DMS79 (cell line): ENCODE measurements at regions not wholly inside any gene's neighbourhood (a gene's known extent, or its start where the extent isn't known, plus 50 kb on each side); places are given as distances from the start of the nearest gene placed in this dataset.

ENCODE experiments used
- DNase-seq: peaks from one replicate; lab custom pipeline; 2025; lab: John Stamatoyannopoulos, UW

DNA sequence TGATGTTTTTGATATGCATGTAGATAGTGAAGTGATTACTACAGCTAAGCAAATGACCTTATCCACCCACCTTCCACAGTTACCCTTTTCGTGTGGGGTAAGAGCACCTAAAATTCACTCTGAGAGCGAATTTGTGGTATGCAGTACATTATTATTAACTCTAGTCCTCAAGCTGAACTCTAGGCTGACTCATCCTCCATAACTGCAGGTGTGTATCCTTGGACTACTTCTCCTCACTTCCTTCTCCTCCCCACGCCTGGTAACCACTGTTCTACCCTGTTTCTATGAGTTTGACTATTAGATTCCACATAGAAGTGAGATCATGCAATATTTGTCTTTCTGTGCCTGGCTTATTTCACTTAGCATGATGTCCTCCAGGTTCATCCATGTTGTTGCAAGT, 484.6 kb downstream of the GATA3 start:
- no peak for DNase-seq

DNA sequence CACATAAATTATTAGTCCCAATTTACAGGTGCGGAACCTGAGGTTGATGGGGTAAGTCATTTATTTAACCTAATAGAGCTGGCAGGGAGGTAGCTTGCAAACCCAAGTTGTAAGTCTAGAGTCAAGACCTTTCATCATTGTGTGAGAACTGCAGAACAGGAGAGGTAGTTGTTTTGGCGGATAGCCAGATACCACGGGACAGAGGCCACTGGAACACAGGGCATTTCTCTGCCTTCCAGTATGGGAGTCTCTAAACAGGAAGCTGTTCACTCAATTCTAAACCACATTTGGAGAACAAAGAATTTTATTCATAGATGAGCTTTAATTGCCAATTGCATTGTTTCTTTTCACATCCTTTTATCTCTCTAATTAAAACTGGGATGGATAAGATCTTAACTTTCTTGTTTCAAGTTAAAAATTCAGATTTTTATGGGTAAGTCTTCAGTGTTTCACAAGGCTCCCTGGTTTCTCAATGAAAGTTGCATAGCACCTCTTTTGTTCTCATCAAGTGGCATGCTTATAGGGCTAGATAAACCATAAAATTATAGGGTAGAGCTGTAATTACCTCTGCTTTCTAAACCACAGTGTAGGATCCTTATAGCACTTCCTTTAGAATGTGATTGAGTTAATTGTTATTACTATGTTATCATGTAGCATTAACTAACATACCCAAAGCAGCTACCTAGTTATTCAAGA, 489.0 kb downstream of the GATA3 start:
- no peak for DNase-seq

DNA sequence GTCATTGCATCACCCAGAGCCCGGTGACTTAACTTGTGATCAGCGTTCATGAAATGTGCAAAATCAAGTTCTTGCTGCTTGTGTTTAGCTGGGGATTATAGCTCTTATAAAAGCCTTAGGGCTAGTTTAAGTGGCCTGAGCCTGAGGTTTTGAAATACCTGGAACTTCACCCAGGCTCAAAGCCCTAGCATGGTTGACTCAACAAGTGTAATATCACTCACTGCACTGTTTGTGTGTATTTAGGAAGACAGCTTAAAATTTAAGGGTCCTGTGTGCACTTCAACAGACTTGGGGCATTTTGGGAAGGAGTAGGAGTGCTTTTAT, 489.5 kb downstream of the GATA3 start:
- DNase-seq, result no peak

DNA sequence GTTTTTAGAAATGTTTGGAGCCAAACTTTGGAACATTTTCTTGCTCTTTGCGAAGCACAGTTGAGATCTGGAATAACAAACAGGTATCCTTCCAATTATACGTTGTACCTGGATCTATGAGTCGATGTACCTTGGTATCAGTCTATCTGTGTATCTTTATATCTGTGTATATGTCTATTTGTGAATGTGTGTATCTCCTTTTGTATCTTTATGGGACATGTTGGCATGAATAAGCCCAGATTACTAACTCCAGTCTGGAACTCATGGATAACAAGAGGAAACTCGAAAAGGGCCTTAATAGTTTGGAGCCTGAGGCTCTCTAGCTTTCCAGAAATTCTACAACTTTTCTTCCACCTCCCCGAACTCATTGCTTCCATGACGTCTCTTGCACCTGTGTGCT, 490.0 kb downstream of the GATA3 start:
- DNase-seq, result no peak

DNA sequence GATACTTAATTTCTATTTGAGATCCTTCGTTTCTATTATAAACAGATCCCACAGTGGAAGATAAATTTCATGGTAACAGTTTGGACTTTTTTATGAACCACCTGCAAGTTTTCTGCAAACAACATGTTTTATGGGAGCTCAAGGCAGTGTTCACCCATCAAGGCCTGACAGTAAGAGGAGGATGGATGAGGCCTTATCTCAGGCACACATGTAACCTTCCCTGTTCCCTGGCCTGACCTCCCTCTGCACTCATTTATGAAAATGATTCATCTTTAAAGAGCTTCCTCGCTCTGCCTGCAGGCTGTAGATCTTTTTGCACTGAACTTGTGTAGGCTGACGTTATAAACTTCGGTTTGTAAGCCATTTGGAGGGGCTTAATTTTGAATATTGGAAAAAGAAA, 500.1 kb downstream of the GATA3 start:
- DNase-seq, result no peak

DNA sequence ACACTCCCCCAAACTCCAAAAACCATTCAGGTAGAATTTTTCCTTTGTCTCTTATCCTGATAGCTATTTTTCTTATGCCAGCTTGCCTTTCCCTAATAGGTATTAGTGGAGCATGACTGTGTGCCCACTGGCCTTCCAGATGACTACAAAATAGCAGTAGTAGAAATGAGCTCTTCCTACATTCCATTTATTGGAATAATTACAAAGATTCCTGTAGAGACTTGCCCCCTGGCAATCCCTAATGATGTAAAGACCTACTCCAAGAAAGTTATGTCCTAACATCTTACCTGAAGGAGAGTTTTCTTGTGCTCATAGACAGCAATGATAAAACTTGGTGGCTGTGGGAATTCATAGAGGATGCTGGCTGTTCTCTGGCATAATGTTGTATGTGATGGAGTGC, 501.8 kb downstream of the GATA3 start:
- no peak for DNase-seq

DNA sequence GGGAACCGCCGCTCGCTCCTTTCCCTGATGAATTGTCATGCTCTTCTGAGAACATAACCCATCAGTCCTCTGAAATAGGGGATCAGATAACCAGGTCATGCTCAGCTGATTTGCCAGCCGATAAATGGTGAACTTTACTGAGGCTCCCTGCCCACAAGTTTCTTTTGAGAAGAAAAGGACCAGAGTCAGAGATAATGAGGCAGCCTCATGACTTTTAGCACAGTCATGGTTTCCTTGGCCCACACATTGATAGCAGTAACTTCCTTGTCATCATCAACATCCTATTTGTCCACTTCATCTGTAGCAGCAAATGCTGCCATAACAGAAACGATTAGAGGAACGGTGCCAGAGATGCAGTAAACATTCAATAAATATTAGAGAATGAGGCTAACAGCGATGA, 509.0 kb downstream of the GATA3 start:
- no peak for DNase-seq

DNA sequence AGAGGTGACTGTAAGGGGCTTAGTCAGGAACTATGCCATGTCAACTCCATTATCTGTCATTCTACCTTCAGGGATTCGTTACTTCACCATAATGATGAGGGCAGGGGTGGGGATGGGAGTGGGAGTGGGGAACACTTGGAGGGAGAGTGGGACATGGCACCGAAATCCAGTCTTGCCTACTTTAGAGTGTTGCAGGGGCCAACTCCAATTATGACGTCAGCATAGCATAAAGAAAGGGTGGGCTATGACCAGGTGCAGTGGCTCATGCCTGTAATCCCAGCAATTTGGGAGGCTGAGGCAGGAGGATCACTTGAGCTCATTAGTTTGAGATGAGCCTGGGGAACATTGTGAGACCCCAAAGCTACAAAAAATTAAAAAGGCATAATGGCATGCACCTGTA, 512.2 kb downstream of the GATA3 start:
- no peak for DNase-seq

DNA sequence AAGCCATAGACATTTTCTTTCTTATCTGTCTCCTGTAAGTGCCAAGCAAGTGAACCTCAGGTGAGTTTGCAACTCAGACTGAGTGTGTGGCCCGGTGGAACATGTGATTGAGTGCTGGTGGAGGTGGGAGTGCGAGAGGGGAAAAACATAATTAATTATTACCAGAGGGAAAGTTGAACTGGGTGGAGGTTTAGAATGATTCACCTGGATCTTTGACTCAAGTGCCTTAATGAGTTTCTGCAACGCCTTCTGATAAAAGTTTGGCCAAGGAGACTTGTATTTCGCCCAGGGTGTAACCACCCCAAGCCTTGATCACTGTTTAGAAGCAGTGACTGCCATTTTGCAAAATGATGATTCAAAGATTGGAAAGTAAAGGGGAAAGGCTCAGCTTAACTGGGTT, 513.9 kb downstream of the GATA3 start:
- no peak for DNase-seq

DNA sequence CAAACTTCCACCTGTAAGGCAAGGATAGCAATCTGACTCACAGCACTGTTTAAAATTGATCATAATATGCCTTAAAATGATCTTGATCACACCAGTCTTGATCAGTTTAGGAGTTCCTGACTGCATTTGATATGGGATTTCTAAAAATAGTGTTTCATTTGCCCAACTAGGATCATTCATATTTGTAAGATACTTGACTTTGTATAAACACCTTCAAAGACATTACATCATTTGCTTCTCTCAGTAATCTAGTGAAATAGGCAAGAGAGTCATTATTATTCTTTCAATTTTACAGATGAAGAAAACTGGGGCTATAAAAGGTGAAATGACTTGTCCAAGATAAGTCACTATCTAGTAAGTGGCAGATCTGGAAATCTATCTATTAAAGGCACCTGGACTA, 521.1 kb downstream of the GATA3 start:
- DNase-seq, result no peak

DNA sequence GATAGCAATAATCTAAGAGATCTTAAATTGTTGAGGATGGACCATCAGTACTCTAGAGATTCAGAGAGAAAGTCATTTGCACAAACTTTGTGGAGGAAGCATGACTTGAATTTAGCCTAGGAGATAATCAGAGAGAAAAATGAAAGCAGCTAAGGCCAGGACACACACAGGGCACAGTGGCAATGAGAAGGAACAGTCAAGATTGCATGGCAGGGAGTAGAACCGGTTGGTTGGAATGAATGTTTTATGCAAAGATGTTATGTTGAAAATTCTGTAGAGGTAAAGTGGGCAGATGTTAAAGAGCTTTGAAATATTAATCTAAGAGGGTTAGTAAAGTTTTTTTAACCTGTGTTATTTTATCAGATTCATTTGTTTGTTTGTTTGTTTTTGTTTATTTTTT, 521.8 kb downstream of the GATA3 start:
- DNase-seq, result no peak

DNA sequence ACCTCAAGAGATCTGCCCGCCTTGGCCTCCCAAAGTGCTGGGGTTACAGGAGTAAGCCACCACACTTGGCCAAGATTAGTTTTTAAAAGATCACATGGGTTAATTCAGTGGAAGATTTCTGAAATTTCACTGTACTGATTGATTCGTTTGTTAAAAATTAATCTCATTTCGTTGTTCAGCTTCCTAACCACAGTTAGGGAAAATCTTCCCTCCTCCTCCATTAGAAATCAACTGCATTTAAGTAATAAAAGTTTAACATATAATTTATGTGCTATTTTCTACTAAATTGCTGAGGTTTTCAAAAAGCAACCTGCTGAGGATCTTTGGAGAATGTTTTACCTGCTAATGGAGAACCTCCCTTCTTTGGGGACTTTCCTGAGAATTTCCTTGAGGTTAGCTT, 522.4 kb downstream of the GATA3 start:
- DNase-seq, result no peak

DNA sequence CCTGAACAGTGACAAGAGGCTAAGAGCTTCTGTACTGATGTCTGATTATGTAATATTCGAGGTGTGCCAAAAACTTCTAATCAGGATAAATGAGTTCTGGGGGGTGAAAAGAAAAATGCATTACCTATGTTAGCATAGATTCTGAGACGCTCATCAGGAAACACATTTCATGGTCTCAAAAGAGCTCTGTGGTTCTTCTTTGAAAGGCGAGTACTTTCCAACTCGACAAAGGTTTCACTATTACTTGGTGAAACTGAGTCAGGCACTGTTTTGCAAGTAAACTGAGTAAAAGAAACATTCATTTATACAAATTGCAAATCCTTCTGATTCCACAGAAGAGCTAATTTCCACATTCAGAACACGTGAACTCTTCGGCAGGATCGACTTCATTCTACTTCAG, 523.2 kb downstream of the GATA3 start:
- no peak for DNase-seq

DNA sequence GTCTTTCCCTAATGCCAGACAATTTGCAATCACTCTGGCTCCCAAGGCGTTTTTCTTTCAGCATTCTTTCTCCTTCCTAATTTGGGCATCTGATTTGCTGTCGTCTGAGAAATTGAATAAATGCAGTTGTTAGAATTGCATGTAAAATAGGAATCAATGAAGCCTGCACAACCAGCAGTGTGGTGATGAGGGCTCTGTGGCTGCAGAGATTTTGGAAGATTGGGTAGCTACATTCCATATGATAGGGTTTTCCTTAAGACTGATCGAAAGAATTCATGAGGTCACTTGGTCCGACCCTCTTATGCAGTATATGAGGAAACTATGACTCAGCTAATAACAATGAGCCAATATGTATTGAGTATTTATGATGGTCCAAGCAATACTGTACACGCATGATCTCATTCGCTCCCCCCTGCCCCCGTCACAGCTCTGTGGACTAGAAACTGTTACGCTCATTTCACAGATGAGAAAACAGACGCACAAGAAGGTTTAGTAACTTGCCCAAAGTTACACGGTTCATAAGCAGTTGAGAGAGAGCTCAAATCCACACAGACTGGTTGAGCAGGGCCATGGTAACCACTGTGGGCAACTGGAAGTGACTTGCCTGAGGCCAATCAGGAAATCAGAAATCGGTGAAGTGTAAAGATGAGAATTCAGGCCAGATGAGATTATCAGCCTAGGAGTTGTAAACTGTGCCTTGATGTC, 527.2 kb downstream of the GATA3 start:
- no peak for DNase-seq

DNA sequence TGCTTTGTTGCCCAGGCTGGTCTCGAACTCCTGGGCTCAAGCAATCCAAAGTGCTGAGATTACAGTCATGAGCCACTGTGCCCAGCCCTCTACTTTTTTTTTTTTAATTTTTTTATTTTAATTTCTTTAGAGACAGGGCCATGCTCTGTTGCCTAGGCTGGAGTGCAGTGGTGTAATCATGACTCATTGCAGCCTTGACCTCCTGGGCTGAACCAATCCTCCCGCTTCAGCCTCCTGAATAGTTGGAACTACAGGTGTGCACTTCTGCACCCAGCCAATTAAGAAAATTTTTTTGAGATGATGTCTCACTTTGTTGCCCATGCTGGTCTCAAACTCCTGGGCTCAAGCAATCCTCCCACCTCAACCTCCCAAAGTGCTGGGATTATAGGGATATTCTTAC, 528.6 kb downstream of the GATA3 start:
- DNase-seq, result no peak

DNA sequence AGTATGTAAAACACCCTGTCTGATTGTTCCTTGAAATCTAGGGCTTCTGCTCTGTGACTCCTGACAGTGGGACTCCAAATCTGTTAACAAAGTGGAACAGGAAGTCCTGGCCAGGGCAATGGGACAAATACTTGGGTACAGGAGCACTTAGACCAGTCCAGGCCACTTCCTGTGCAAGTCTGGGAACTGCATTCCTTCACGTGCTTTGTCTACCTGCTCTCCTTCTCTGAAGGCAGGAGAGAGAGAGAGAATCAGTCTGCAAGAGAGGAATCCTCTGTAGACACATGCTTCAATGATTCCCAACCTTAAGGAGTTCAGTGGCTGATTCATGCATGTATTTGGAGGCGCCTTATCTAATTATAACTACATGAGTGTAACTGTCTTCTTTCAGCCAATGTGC, 530.2 kb downstream of the GATA3 start:
- DNase-seq, result no peak

DNA sequence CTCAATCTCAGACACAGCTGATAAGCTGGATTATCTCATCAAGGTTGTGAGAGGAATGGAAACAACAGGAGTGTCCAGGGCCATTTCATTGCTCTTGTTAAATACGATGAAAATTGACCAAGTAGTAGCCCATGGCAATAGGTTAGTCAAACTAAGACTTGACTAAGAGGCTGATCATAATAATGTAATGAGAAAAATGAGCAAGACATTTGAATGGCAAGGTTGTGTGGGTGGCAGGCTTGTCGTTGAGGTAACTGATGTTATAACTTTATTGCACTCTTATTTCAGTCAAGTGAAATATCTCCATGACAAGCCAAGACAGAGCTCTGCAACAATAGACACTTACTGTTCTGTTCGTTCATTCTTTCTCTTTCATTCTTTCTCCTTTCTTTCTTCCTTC, 532.0 kb downstream of the GATA3 start:
- no peak for DNase-seq

DNA sequence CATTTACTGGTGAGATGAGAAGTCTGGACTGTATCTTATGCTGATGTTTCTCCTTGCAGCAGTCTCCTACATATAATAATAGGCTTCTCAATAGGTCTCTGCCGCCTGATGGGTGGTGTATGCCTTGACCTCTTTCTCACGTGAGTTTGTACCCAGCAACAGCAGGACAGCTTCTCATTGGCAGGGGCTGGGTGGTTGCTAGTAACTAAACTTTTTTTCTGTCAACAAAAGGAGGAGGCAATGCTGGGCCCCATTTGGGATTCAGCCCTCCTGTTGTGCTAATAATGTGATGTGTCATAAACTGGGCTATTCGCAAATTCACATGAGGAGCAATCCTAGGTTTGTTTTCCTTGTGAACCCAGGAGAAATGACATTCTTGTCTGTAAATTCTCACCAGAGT, 533.6 kb downstream of the GATA3 start:
- DNase-seq, result no peak

DNA sequence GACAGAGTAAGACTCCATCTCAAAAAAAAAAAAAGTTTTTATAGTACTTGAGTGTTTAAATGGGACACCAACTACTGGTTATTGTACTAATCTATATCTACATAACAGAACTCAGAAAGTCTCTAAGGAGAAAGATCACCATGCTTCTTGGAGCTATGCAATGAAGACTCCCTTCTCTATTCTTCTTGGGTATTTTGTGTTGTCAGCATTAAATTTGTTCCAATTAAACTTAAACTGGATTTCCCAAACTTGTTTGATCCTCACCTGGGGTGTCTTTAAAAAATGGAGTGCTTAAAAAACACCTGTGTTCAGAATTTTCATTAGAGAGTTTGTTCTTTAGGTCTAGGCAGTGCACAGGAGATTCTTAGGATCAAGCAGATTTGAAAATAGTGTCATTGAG, 536.0 kb downstream of the GATA3 start:
- DNase-seq, result no peak

DNA sequence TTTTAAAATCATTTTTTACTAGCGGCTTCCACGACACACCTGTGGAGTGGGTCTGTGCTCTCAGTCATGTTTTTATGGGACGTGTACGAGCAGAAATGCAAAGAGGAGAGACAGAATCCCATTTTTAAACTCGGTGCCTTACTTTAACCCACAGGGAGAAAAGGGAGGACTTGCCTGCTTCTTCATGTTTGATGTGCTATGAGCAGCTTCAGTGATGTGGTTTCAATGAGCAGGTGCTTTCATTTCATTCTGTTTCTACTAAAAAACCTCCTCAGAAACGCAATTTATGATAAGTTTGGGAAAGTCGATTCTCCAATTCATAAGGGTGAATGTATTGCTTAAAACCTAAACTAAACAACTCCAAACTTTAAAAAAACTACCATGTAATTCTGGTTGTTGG, 537.2 kb downstream of the GATA3 start:
- no peak for DNase-seq

DNA sequence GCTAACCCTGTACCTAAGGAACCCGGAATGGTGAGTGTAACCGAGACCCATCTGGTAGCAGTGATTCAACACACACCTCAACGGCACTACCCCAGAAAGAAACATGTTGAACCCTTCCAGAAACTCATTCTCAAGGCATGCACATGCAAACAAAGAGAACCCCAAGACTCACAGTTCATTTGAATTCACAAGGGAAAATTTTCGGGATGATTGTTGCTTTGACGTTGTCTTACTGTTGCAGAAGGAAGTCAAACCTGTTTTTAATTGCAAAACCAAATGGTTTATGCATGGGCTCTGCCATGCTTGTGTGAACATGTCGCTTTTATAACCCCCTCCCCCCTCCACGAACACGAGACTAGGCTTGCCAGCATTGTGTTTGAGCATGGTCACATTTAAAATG, 539.7 kb downstream of the GATA3 start:
- DNase-seq, result no peak

DNA sequence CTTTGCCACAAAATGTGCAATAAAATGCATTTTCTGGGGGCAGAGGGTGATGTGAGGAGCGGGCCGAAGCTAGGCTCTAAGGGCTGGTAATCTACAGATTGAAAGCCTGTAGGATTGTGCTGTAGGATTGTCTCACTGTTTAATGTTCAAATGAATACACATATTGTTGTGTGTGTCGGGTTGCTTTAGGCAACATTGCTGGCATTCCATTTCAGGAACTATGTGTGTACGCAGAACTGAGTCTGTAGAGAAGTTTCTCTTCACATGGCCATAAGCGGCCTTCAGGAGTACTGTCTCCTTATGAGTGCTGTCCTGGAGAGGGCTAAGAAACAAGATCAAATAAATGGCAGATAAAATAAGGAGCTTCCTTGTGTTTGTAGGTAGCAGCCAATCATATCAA, 540.2 kb downstream of the GATA3 start:
- no peak for DNase-seq

DNA sequence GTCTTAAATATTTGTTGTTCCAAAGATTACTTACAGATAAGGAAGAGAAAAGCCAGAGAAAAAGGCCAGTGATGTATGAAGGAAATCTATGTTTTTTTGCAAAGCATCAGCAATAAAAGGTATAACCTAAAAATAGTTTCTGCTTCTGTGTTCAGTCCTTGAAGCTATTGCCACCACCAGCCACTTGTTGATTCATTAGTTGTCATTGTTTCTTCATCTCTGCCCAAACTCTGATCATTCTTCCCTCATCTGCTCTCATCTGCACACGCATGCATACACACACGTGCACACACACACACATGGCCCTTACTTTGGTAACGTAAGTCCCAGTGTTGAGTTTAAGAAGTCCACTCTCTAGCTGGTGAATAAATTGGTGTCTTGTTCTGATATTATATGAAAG, 540.7 kb downstream of the GATA3 start:
- DNase-seq, result no peak

DNA sequence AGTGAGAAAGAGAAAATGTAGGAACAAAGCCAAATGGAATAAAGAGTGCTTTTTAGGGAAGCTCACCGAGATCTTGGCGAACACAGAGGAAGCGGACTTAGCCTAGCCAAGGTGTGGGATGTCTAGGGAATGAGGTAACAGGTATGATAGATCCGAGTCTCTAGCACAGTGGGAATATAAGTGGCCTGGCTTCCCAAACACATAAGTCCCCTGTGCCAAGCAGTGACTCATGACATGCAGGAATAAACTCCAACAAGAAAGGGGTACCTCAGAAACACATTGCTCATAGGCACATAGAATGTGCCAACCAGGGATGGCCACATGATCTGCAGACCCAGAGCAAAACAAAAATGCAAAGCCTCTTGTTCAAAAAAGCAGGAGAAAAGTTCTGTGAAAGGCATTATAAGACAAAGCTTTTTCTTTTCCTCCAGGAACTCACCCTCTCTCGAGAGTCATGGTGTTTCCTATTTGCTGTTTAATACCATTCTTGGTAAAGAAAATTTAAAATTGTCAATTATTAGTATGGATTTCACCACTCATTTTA, 542.5 kb downstream of the GATA3 start:
- no peak for DNase-seq
